NCI-H526 treated with DMSO at 0.1 percent for 48 hours (cell line): ENCODE measurements at regions not wholly inside any gene's neighbourhood (a gene's known extent, or its start where the extent isn't known, plus 50 kb on each side); places are given as distances from the start of the nearest gene placed in this dataset.

Experiments
- DNase-seq: peaks from one replicate; lab custom pipeline; 2025; lab: John Stamatoyannopoulos, UW

- DNase-seq = no peak
Observed at GRCh38 chr4:3343358-3343757, 50.5 kb downstream of the RGS12 start.

- no peak for DNase-seq
Observed at GRCh38 chr4:3344104-3344503, 51.3 kb downstream of the RGS12 start.

GRCh38 chr4:3344596-3344995 is 51.8 kb downstream of the RGS12 start:
- no peak for DNase-seq

GRCh38 chr4:3345384-3345783 is 52.6 kb downstream of the RGS12 start:
- no peak for DNase-seq

GRCh38 chr4:3346146-3346545 is 53.3 kb downstream of the RGS12 start:
- peak; percentile 27 for DNase-seq

- DNase-seq = no peak
Observed at GRCh38 chr4:3347871-3348270, 55.0 kb downstream of the RGS12 start.

GRCh38 chr4:3348621-3349020 is 55.8 kb downstream of the RGS12 start:
- no peak for DNase-seq

GRCh38 chr4:3349116-3349515 is 56.3 kb downstream of the RGS12 start:
- no peak for DNase-seq

GRCh38 chr4:3351997-3352396 is 59.2 kb downstream of the RGS12 start:
- no peak for DNase-seq

GRCh38 chr4:3352505-3352904 is 59.7 kb downstream of the RGS12 start:
- DNase-seq = no peak

- no peak for DNase-seq
Observed at GRCh38 chr4:3352941-3353594, 60.2 kb downstream of the RGS12 start.

GRCh38 chr4:3353752-3354454 is 61.1 kb downstream of the RGS12 start:
- no peak for DNase-seq

GRCh38 chr4:3354455-3354811 is 61.6 kb downstream of the RGS12 start:
- DNase-seq = no peak

- no peak for DNase-seq
Observed at GRCh38 chr4:3355266-3355748, 62.5 kb downstream of the RGS12 start.

- DNase-seq = no peak
Observed at GRCh38 chr4:3358656-3359055, 65.8 kb downstream of the RGS12 start.

- peak; percentile 23 for DNase-seq
Observed at GRCh38 chr4:3360777-3361176, 68.0 kb downstream of the RGS12 start.

- DNase-seq = no peak
Observed at GRCh38 chr4:3361406-3361805, 68.6 kb downstream of the RGS12 start.

- DNase-seq = no peak
Observed at GRCh38 chr4:3361896-3362295, 69.1 kb downstream of the RGS12 start.

- no peak for DNase-seq
Observed at GRCh38 chr4:3362431-3363287, 69.8 kb downstream of the RGS12 start.

GRCh38 chr4:3363411-3364141 is 70.8 kb downstream of the RGS12 start:
- no peak for DNase-seq

- no peak for DNase-seq
Observed at GRCh38 chr4:3364199-3364598, 71.4 kb downstream of the RGS12 start.

GRCh38 chr4:3364634-3365314 is 72.0 kb downstream of the RGS12 start:
- DNase-seq = no peak
